Activated CD4-positive, alpha-beta T cell treated with anti-CD3 and anti-CD28 coated beads, Interleukin-2, Interleukin-4, amounts not matched to agents 100 ng/mL and 50 ng/mL, durations not matched to agents 16 hours and 8 hours (primary cell): ENCODE measurements at regions not wholly inside any gene's neighbourhood (a gene's known extent, or its start where the extent isn't known, plus 50 kb on each side); places are given as distances from the start of the nearest gene placed in this dataset.
"Not testable (repeated sequence)": the region's sequence is repeated elsewhere in the genome, so short reads cannot be mapped to it uniquely, and the experiment has no call there.

Experiments used
- DNase-seq: peaks from one replicate; pipeline ENCODE4 v3.0.0-alpha.2; 2020; ENCODE audit warnings: low spot score

- no peak for DNase-seq
Measured at GRCh38 chr12:93979189-93979588, 169.2 kb upstream of the PLXNC1 start.

DNA sequence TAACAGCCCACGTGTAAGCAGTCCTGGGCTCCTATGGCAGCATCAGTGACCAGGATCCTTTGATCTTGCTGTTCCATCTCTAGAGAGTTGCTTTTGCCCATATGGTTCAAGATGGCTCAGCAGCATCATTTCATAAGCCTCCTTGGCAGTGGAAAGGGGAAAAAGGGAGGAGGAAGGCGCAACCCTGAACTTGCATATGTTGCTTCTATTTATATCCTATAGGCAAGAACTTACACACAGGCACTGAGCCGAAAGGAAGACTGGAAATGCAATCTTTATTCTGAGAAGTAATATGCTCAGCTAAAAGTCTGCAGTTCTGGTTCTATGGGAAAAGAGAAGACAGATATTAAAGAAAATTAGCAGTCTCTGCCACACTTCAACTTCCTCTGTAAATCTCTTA lies 167.7 kb upstream of the PLXNC1 start:
- DNase-seq, result no peak

DNA sequence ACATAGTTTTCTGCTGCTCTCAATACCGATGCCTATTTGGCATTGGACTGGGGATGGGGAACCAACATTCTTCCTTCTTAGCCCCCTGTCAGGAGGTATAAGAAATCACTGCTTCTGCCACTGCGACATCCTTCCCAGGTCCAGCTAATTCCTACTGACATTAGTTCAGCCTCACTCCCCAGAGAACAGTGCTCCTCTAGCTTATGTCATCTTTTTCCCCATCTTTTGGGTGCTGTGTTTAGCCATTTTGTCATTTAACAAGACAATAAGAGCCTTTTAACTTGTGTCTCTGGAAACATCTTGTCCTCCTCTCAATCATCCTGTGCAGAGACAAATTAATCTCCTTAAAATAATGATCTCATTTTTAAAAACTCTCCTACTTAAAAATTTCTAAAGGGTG lies 167.0 kb upstream of the PLXNC1 start:
- no peak for DNase-seq

DNA sequence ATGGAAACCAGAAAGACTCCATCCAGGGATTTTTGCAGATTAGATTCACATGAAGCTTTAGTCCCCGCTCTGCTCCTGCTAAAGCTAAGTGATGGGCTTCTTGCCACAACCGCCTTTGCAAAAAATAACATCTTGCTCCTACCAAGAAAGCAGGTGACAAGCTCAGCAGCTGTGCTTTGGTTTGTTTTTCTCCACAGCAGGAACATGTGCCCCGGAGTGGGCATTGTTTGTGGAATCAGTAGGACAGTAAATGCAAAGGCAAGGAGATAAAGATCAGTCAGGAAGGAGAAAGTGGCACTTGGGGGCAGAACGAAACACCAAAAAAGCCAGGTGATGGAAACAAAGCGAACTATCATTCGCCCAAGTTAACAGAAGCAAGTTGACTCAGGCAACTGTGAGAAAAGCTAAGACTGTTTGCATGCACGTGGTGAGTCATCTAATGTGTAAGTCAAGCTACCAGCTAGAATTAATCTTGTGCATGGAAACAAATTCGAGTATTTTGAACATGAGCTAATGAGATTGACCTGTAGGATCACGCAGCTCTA lies 165.5 kb upstream of the PLXNC1 start:
- DNase-seq, result peak; percentile 39

DNA sequence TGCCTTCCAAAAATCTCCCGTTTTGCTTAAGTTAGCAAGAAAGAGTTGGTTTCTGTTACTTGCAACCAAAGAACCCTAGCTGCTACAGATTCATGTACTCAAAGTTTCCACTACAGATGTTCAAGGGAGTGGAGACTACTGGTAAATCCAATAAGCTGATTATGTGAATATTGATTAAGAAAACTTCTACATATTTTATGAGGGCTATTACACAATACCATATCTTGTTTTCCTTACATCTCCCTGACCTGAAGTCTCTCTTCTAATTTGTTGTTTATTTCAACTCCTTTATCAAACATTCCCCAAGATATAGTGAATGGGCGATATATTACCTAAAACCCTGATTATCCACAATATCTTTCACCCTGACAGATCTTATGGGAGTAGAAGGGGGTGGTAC lies 164.4 kb upstream of the PLXNC1 start:
- no peak for DNase-seq

- DNase-seq, result no peak
Measured at GRCh38 chr12:93989949-93990348, 158.4 kb upstream of the PLXNC1 start.

DNA sequence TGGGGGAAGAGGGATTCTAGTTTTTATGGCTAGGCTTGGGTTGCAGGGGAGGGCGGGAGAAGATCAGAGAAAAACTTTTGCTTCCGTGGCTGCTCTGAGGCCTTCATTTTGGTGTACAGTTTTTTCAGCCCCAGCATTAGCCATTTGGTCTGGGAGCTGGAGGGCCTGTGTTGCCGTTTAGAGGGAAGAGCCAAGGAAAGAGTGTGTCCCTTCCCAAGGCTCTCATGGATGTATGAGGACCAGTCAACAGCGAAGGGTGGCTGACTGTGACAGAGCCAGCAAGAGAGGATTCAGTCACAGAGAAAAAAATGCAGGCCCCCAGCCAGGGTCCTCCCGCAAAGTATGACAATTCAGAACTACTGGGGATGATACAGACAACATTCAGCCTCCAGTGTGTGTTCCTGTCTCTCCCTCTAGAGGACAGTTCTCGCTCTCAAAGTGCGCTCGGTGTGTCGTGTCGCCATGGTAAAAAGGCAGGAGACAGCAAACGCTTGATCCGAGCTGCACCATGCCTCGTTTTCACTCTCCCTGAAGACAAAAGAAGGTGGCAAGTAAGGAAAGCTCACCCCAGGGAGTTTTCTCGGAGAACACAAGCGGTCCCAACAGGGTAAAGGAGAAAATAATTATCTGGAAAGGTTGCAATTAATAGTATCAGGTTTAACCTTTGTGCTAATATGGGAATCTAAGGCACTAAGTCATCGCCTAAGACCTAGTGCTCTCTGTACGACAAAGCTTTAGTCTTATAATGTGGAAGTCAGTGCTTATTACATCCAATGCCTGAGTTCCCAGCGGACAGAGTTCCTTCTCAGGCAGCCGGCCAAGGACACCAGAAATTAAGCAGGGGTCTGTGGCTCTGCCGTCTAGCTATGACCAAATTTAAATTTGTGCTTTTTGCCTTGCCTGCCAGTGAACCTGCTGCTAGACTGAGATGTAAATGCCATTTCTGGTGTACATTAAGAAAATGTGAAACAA lies 157.3 kb upstream of the PLXNC1 start:
- no peak for DNase-seq

DNA sequence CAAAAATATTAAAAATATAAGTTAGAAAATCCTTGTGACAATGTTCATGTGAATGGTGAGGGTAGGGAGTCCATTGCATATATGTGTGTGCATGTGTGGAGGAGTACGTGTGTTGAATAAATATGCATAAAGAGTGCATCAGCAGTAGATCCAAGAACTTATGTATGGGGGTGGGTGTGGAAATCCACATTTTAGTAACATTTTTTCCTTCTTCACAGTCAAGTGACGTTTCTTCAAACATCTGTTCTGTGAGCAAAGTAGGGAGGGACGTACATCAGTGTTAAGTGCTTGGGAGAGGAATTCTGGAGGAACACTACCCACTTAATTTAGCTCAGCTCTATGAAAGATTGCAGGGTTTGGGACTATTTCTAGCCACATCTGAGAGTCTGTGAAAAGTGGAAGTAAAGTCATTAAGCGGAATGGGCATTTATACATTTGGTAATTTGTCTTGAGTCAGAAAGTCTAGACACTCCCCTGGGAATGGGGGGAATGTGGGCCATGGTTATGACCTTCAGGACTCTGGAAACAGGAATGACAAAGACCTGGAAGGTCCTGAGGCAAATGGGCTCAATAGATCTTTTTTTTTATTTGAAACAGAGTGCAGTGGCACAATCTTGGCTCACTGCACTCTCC lies 156.4 kb upstream of the PLXNC1 start:
- DNase-seq, result no peak

GRCh38 chr12:93994721-93995120 lies 153.7 kb upstream of the PLXNC1 start:
- DNase-seq, result no peak

DNA sequence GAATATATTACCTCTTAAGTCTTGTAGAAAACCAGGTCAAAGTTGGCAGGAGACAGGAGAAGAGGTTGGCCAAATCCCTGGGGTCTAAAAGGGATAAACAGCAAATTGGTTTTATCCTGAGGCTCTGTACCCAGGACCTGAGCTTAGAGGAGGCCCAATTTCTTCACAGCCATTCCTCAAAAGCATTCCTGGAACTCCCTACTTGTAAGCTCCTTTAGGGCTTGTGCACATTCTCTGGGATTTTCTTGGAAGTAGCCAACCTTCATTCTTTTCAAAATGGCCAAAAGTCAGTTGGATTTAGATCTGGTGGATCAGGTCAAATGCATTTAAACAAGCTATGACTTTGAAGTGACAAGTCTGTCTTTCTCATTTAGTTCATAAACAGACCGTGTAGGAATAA lies 152.1 kb upstream of the PLXNC1 start:
- DNase-seq, result no peak

- no peak for DNase-seq
Measured at GRCh38 chr12:94001691-94002090, 146.7 kb upstream of the PLXNC1 start.

- DNase-seq, result not testable (repeated sequence)
Measured at GRCh38 chr12:94002925-94003324, 145.5 kb upstream of the PLXNC1 start.

DNA sequence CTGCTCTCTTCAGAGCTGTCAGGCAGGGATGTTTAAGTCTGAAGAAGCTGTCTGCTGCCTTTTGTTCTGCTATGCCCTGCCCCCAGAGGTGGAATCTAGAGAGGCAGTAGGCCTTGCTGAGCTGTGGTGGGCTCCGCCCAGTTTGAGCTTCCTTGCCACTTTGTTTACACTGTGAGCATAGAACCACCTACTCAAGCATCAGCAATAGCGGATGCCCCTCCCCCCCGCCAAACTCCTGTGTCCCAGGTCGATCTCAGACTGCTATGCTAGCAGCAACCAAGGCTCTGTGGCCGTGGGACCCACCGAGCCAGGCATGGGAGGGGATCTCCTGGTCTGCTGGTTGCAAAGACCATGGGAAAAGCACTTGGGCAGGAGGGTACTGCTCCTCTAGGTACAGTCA lies 140.5 kb upstream of the PLXNC1 start:
- not testable (repeated sequence) for DNase-seq

DNA sequence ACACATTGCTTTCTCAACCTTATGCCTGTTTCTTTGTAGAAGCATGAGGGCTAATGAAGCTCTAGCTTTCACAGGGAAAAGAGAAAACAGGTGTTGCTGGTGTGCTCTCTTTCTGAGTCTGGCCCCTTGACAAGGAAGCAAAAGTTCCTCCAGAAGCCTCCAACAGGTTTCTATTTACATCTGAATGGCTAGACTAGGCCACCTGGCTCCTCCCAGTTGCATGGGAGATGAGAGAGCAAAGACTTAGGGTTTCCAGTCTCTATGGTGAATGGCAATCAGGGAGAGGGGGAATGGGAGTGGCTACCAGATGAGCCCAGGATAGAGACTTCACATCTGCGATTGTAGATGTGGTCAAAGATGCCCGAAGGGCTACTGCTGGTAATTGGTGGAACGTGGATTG lies 138.1 kb upstream of the PLXNC1 start:
- DNase-seq, result no peak

- no peak for DNase-seq
Measured at GRCh38 chr12:94012071-94012470, 136.3 kb upstream of the PLXNC1 start.

DNA sequence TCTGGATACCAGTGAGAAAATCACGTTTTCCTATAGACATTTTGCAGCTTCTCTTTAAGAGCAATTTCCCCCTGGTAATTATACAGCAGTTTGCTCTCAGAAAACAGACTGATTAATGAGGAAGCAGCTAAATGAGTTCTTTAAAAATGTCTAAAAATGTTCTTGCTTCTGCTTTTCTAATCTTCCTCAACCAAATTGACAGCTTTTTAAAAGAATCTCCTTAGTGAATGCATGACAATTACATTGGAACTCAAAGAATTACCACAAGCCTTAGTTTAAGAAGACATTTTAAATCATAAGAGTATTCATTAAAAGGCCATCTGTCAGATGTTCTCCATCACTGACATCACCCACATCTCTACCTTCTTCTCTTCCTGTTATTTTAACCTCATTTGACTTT lies 135.8 kb upstream of the PLXNC1 start:
- DNase-seq, result no peak

DNA sequence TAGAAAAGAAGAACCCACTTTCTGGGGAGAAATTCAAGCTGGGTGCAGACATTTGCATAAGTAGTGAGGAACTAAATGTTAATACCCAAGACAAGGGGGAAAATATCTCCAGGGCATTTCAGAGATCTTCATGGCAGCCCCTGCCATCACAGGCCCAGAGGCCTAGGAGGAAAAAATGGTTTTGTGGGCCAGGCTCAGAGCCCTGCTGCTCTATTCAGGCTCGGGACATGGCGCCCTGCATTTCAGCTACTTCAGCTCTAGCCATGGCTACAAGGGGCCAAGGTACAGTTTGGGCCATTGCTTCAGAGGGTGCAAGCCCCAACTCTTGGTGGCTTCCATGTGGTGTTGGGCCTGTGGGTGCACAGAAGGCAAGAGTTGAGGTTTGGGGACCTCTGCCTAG lies 131.1 kb upstream of the PLXNC1 start:
- DNase-seq, result not testable (repeated sequence)

DNA sequence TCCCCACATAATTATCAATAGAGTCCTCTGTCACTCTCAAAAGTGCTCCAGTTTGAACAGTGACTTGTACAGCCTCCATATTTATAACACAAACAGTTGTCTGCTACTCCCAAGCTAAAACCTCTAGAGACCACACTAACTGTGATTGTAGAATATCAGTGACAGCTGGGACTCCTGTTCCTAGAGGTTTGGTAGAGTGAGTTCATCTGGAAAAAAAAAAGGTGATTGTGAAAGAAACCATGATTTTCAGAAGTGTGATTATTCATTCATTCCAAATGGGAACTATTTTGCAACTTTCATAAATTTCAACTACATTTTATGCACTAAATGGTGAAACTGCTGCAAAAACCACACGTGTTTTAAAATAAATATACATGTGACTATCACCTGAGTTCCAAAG lies 128.0 kb upstream of the PLXNC1 start:
- DNase-seq, result no peak

GRCh38 chr12:94023879-94024278 lies 124.5 kb upstream of the PLXNC1 start:
- DNase-seq, result no peak

DNA sequence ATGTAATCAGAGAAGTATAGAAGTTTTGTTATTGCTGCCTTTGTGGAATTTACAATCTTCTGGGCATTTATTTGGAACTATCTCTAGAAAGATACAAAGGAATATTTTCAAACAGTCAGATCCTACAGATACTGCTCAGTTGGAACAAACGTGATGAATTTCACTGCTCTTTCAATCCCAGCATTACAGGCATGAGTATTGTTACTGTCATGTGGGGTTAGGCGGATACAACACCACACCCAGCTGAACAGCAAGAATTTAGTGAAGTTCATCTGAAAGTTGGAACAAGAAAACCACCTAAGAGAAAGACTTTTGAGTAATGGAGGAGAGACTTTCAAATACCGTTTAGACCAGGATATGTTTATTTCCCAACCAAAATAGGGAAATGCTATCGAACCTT lies 123.3 kb upstream of the PLXNC1 start:
- no peak for DNase-seq

GRCh38 chr12:94025756-94026155 lies 122.6 kb upstream of the PLXNC1 start:
- no peak for DNase-seq

- no peak for DNase-seq
Measured at GRCh38 chr12:94026596-94026995, 121.8 kb upstream of the PLXNC1 start.

DNA sequence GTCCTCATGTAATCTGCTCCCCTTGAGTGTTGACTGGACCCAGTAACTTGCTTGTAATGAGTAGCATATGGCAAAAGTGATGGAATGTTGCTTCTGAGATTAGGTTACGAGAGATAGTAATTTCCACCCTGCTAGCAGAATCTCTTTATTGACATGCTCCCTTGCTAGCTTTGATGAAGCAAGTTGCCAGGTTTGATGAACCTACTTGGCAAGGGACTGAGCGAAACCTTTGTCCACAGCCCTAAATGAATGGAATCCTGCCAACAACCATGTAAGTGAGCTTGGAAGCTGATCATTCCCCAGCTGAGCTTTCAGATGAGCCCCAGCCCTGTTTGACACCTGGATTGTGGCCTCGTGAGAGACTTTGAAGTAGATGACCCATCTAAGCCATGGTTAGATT lies 120.8 kb upstream of the PLXNC1 start:
- no peak for DNase-seq
